H1 (cell line): ENCODE measurements at regions not wholly inside any gene's neighbourhood (a gene's known extent, or its start where the extent isn't known, plus 50 kb on each side); places are given as distances from the start of the nearest gene placed in this dataset.

Experiments
- CBX8 ChIP-seq: fragments of 300-800, 300-1000 bp; sonication (generic); IDR thresholded peaks from 2 replicates; pipeline ENCODE4 v1.7.1; 2016; ENCODE audit warnings: low read depth, low read length, borderline replicate concordance
- CREB1 ChIP-seq: IDR thresholded peaks from 2 replicates; pipeline ENCODE4 v1.6.1; 2012; ENCODE audit warnings: inconsistent platforms
- EP300 ChIP-seq, 2 experiments: IDR thresholded peaks; 1 replicate in 1 of 2; 2 replicates in 1 of 2; pipeline ENCODE4 v1.6.1; 2011 to 2012; ENCODE audit warnings: low read depth in 2 of 2, low read length in 2 of 2, mild to moderate bottlenecking in 2 of 2, borderline replicate concordance in 1 of 2, inconsistent platforms in 1 of 2, moderate library complexity in 1 of 2
- GABPA ChIP-seq: IDR thresholded peaks from 2 replicates; pipeline ENCODE4 v1.6.1; 2011; ENCODE audit warnings: mild to moderate bottlenecking, low read length, moderate library complexity, borderline replicate concordance; ENCODE audit not compliant: insufficient read depth
- HDAC6 ChIP-seq: IDR thresholded peaks from one replicate; pipeline ENCODE4 v1.7.1; 2012; ENCODE audit warnings: low read depth, mild to moderate bottlenecking, inconsistent platforms, low read length, moderate library complexity
- KDM4A ChIP-seq: IDR thresholded peaks from one replicate; pipeline ENCODE4 v1.7.1; 2012; ENCODE audit warnings: low read depth, mild to moderate bottlenecking, moderate library complexity, low read length, inconsistent platforms; ENCODE audit not compliant: severe bottlenecking
- MAFK ChIP-seq: IDR thresholded peaks from 2 replicates; pipeline ENCODE4 v1.6.1; 2012; ENCODE audit warnings: low read depth, mild to moderate bottlenecking, improper control_type of control experiment, low read length
- POLR2AphosphoS5 ChIP-seq: IDR thresholded peaks from 2 replicates; pipeline ENCODE4 v1.6.1; 2011; ENCODE audit warnings: low read depth, low read length
- RBBP5 ChIP-seq: IDR thresholded peaks from 2 replicates; pipeline ENCODE4 v1.7.1; 2012; ENCODE audit warnings: low read depth, mild to moderate bottlenecking, inconsistent platforms, low read length, moderate library complexity, borderline replicate concordance
- RXRA ChIP-seq: IDR thresholded peaks from 2 replicates; pipeline ENCODE4 v1.6.1; 2011; ENCODE audit warnings: low read depth, mild to moderate bottlenecking, low read length, moderate library complexity; ENCODE audit not compliant: insufficient read depth
- SAP30 ChIP-seq: fragments of 300-600 bp; sonication (generic); IDR thresholded peaks from 2 replicates; pipeline ENCODE4 v1.7.1; 2012; ENCODE audit warnings: low read length, moderate library complexity, mild to moderate bottlenecking, inconsistent platforms; ENCODE audit not compliant: insufficient read depth, insufficient replicate concordance
- SIX5 ChIP-seq: IDR thresholded peaks from 2 replicates; pipeline ENCODE4 v1.6.1; 2011; ENCODE audit warnings: mild to moderate bottlenecking, low read depth, low read length
- SP1 ChIP-seq: IDR thresholded peaks from 2 replicates; pipeline ENCODE4 v1.6.1; 2011; ENCODE audit warnings: low read depth, low read length
- SP4 ChIP-seq: IDR thresholded peaks from 2 replicates; pipeline ENCODE4 v1.6.1; 2012; ENCODE audit warnings: low read length, inconsistent platforms
- TCF12 ChIP-seq: IDR thresholded peaks from 2 replicates; pipeline ENCODE4 v1.6.1; 2011; ENCODE audit warnings: low read depth, mild to moderate bottlenecking, low read length
- TEAD4 ChIP-seq: IDR thresholded peaks from 2 replicates; pipeline ENCODE4 v1.6.1; 2012; ENCODE audit warnings: low read depth, low read length, inconsistent platforms, mixed read lengths
- ZNF274 ChIP-seq: IDR thresholded peaks from 2 replicates; pipeline ENCODE4 v1.7.0; 2012; ENCODE audit warnings: low read length, borderline replicate concordance; ENCODE audit errors: extremely low read depth

DNA sequence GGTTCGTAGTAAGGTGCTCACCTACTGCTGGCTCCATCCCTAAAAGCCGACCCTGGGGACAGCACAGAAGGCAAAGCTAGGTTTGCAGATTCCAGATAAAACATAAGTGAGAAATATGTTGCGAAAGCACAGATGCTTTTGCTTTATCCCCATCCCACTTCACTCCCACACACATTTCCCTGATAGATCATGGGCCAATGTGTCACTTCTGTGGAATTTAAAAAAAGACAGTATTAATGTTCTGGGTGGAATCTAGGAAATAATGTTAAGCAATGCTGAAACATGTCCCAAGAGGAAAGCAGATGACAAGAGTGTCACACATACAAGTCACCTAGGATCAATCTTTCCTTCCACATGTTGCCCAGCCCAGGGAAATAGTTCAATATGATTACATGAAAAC, 661.0 kb upstream of the MIR17HG start (continued):
- TF ChIP-seq MAFK (no peak), TCF12 (no peak), HDAC6 (no peak), SP4 (no peak), SAP30 (no peak), GABPA (no peak), TEAD4 (no peak), RXRA (no peak), KDM4A (no peak), SP1 (no peak), CBX8 (no peak), CREB1 (no peak), SIX5 (no peak), POLR2AphosphoS5 (no peak), EP300 (IDR thresholded peaks at IDR 0.05; ENCODE audit: borderline replicate concordance in 1 of 2, low read depth in 2 of 2, low read length in 2 of 2) (no peak), ZNF274 (no peak), RBBP5 (no peak)
